Neuronal stem cell (in vitro differentiated cells): ENCODE measurements at regions not wholly inside any gene's neighbourhood (a gene's known extent, or its start where the extent isn't known, plus 50 kb on each side); places are given as distances from the start of the nearest gene placed in this dataset.

Source experiments
- DNase-seq: peaks from one replicate; pipeline ENCODE4 v3.0.0-alpha.2; 2013; ENCODE audit warnings: low spot score
- H2AFZ ChIP-seq: one replicate; pipeline ENCODE4 v1.6.1; 2013; ENCODE audit warnings: mild to moderate bottlenecking, low read length, inconsistent platforms
- H2AK5ac ChIP-seq: 2 replicates; pipeline ENCODE4 v1.6.1; 2013; ENCODE audit warnings: low read depth, mild to moderate bottlenecking, inconsistent platforms, low read length, moderate library complexity, mixed read lengths
- H2BK120ac ChIP-seq: 2 replicates; pipeline ENCODE4 v1.6.1; 2013; ENCODE audit warnings: low read depth, mild to moderate bottlenecking, inconsistent platforms, low read length, moderate library complexity, mixed read lengths
- H2BK12ac ChIP-seq: one replicate; pipeline ENCODE4 v1.6.1; 2013; ENCODE audit warnings: low read length, inconsistent platforms
- H2BK15ac ChIP-seq: 2 replicates; pipeline ENCODE4 v1.6.1; 2013; ENCODE audit warnings: mild to moderate bottlenecking, low read length, inconsistent platforms, mixed read lengths
- H2BK5ac ChIP-seq: one replicate; pipeline ENCODE4 v1.6.1; 2013; ENCODE audit warnings: inconsistent platforms, mild to moderate bottlenecking, low read length, moderate library complexity
- H3K14ac ChIP-seq: one replicate; pipeline ENCODE4 v1.6.1; 2013; ENCODE audit warnings: low read length, inconsistent platforms
- H3K18ac ChIP-seq: 2 replicates; pipeline ENCODE4 v1.6.1; 2013; ENCODE audit warnings: low read length, inconsistent platforms
- H3K23ac ChIP-seq: 2 replicates; pipeline ENCODE4 v1.6.1; 2013; ENCODE audit warnings: low read depth, mild to moderate bottlenecking, mixed read lengths, low read length, inconsistent platforms; ENCODE audit not compliant: poor library complexity
- H3K27ac ChIP-seq: replicated peaks from 3 replicates; pipeline ENCODE4 v1.5.1; 2013; ENCODE audit warnings: low read length, inconsistent platforms
- H3K27me3 ChIP-seq, 3 experiments: 2 replicates each; pipeline ENCODE4 v1.6.1; 2013; ENCODE audit warnings: low read length in 3 of 3, mild to moderate bottlenecking in 2 of 3, inconsistent platforms in 1 of 3, low read depth in 1 of 3, mixed read lengths in 1 of 3, moderate library complexity in 1 of 3; ENCODE audit not compliant: control insufficient read depth in 3 of 3, insufficient read depth in 3 of 3
- H3K36me3 ChIP-seq, 2 donors: replicated peaks in 1 of 2; 2 replicates each; pipeline ENCODE4 v1.6.1; 2013; ENCODE audit warnings: low read length in 2 of 2; ENCODE audit not compliant: control insufficient read depth in 2 of 2, insufficient read depth in 2 of 2
- H3K4ac ChIP-seq: 2 replicates; pipeline ENCODE4 v1.6.1; 2013; ENCODE audit warnings: inconsistent platforms, mild to moderate bottlenecking, low read length, moderate library complexity
- H3K4me1 ChIP-seq, 2 donors: 1 replicate in 1 of 2; 2 replicates in 1 of 2; pipeline ENCODE4 v1.6.1; 2013; ENCODE audit warnings: low read length in 2 of 2, low read depth in 1 of 2; ENCODE audit not compliant: control insufficient read depth in 2 of 2, insufficient read depth in 1 of 2
- H3K4me2 ChIP-seq: one replicate; pipeline ENCODE4 v1.6.1; 2013; ENCODE audit warnings: mild to moderate bottlenecking, low read length, inconsistent platforms; ENCODE audit not compliant: insufficient read depth, poor library complexity, severe bottlenecking
- H3K4me3 ChIP-seq, 2 donors: 2 replicates each; pipeline ENCODE4 v1.5.1; 2013; ENCODE audit warnings: low read length in 2 of 2, mild to moderate bottlenecking in 2 of 2, inconsistent platforms in 1 of 2, moderate library complexity in 1 of 2
- H3K79me1 ChIP-seq: one replicate; pipeline ENCODE4 v1.6.1; 2013; ENCODE audit warnings: low read depth, mild to moderate bottlenecking, inconsistent platforms, low read length, moderate library complexity
- H3K9ac ChIP-seq: one replicate; pipeline ENCODE4 v1.6.1; 2013; ENCODE audit warnings: mild to moderate bottlenecking, low read depth, low read length, inconsistent platforms; ENCODE audit not compliant: poor library complexity
- H3K9me3 ChIP-seq, 2 donors: replicated peaks in 1 of 2; 2 replicates each; pipeline versions ENCODE3 to v1.6.1; 2013; ENCODE audit warnings: low read length in 2 of 2, mild to moderate bottlenecking in 2 of 2, inconsistent platforms in 1 of 2, low read depth in 1 of 2, mixed read lengths in 1 of 2, moderate library complexity in 1 of 2; ENCODE audit not compliant: control insufficient read depth in 2 of 2, insufficient read depth in 1 of 2
- H4K8ac ChIP-seq: one replicate; pipeline ENCODE4 v1.6.1; 2013; ENCODE audit warnings: low read depth, mild to moderate bottlenecking, inconsistent platforms, low read length, moderate library complexity
- H4K91ac ChIP-seq: one replicate; pipeline ENCODE4 v1.6.1; 2013; ENCODE audit warnings: low read length, low read depth, mild to moderate bottlenecking, inconsistent platforms; ENCODE audit not compliant: poor library complexity
- whole genome bisulfite sequencing, 2 donors: extraction: QIAGEN DNeasy Blood & Tissue Kit; methylation state at CpG; one replicate each; pipeline ENCODE4 v1.1.7; 2013; ENCODE audit warnings: missing lambda C conversion rate in 2 of 2, mixed read lengths in 1 of 2; ENCODE audit not compliant: insufficient read length in 2 of 2, insufficient replicate concordance in 1 of 2; ENCODE audit errors: extremely low coverage in 2 of 2; 5-methylcytosine and 5-hydroxymethylcytosine counted together

DNA sequence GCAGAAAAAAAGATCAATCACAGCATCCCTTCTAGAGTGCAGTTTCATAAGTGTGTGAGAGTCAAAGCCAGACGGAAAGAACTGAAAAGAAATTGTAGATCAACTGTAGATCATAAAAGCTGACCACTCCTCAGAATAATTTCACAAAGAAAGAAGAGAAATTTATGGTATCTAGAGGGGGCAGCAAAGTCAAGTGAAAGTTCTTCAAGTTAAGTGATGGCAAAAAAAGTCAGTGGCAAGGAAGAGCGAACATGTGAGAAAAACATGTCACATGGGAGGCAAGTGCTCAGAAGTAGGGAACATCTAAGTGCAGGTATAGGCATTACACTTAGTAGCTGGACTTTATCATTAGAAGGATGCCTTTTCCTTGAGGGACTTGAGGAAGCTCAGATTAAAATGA, 245.1 kb upstream of the ISL1 start:
- Histone ChIP-seq H2BK15ac (no peak overlapping the region), H3K9ac (no peak overlapping the region), H2AK5ac (no peak overlapping the region), H3K4me3 (no peak overlapping the region), H3K14ac (no peak overlapping the region), H3K4ac (no peak overlapping the region), H3K18ac (no peak overlapping the region), H3K4me1 (no peaks in the 10 kb centered on the region), H2AFZ (no peak overlapping the region), H3K79me1 (no peaks in the 10 kb centered on the region), H3K27me3 (no peaks in the 10 kb centered on the region), H2BK5ac (no peak overlapping the region), H4K91ac (no peak overlapping the region), H2BK120ac (no peak overlapping the region), H2BK12ac (no peak overlapping the region), H3K4me2 (no peak overlapping the region), H3K36me3 (no peaks in the 10 kb centered on the region), H3K23ac (no peak overlapping the region), H4K8ac (no peak overlapping the region), H3K27ac (no peak overlapping the region), H3K9me3 (no peaks in the 10 kb centered on the region)
- no peak for DNase-seq
- no CpG with 5 or more reads among the region's 2 CpGs for WGBS, 2 donors

DNA sequence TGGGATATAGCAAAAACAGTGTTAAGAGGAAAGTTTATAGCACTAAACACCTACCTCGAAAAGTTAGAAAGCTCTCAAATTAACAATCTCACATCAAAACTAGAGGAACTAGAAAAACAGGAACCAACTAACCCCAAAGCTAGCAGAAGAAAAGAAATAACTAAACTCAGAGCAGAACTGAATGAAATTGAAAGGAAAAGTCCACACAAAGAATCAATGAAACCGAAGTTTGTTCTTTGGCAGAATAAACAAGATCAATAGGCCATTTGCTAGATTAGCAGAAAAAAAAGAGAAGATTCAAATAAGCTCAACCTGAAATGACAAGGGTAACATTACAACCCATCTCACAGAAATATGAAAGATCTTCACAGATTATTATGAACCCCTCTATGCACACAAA, 234.8 kb upstream of the ISL1 start:
- Histone ChIP-seq H3K27me3 (no peaks in the 10 kb centered on the region), H3K9me3 (no peaks in the 10 kb centered on the region), H4K91ac (no peak overlapping the region), H3K23ac (no peak overlapping the region), H4K8ac (no peak overlapping the region), H3K18ac (no peak overlapping the region), H2AFZ (no peak overlapping the region), H3K27ac (no peak overlapping the region), H3K4me3 (no peak overlapping the region), H2BK5ac (no peak overlapping the region), H2AK5ac (no peak overlapping the region), H3K4me2 (no peak overlapping the region), H2BK12ac (no peak overlapping the region), H2BK15ac (no peak overlapping the region), H3K14ac (no peak overlapping the region), H2BK120ac (no peak overlapping the region), H3K4ac (no peak overlapping the region), H3K79me1 (no peaks in the 10 kb centered on the region), H3K4me1 (no peaks in the 10 kb centered on the region), H3K36me3 (no peaks in the 10 kb centered on the region), H3K9ac (no peak overlapping the region)
- no peak for DNase-seq
- no CpG with 5 or more reads among the region's 2 CpGs for WGBS, 2 donors

DNA sequence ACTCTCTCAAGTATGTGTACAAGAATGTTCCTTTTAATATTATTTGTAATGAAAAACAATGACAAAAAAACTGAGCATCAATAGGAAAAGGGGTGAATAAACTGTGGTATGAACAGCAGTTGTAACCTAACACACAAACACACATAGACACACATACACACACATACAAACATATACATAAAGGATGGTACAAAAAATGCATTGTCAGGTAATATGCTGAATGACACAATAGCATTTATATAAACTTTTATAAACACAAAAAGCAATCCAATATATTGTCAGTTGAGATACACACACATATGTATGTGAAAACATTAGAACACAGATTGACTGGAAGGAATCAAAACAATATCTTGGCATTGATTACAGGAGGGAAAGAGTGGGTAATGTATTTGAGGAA, 227.0 kb upstream of the ISL1 start:
- Histone ChIP-seq H2AK5ac (no peak overlapping the region), H4K91ac (no peak overlapping the region), H3K14ac (no peak overlapping the region), H2BK120ac (no peak overlapping the region), H3K79me1 (no peaks in the 10 kb centered on the region), H3K4me3 (no peak overlapping the region), H2BK12ac (no peak overlapping the region), H2AFZ (no peak overlapping the region), H3K27me3 (no peaks in the 10 kb centered on the region), H3K4ac (no peak overlapping the region), H3K36me3 (no peaks in the 10 kb centered on the region), H2BK5ac (no peak overlapping the region), H3K4me2 (no peak overlapping the region), H2BK15ac (no peak overlapping the region), H3K9ac (no peak overlapping the region), H3K18ac (no peak overlapping the region), H4K8ac (no peak overlapping the region), H3K23ac (no peak overlapping the region), H3K4me1 (no peaks in the 10 kb centered on the region), H3K9me3 (peaks cover 0 to 3% of the 10 kb centered on the region in 2 donors), H3K27ac (no peak overlapping the region)
- DNase-seq = no peak

DNA sequence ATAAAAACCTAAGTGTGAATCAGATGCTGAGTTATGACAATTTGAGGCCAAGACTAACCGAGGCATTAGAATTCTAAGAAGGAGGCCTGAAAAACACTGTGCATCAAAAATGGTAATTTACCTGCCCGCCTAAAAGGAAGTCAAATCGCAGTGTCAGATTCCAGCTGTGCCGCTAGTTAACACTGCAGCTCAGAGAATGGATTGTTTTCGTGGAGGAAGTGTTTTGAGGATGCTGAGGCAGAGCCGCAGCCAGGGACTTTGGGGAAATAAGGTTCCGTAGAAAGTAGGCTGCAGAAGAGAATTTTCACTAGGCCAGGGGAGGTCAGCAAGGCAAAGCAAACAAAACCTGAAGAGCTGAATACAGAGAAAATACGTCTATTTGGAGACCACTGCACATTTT, 226.4 kb upstream of the ISL1 start:
- H2BK15ac ChIP-seq = no peak overlapping the region
- no peak overlapping the region for H3K23ac ChIP-seq
- H2AFZ ChIP-seq = no peak overlapping the region
- peaks cover 0 to 3% of the 10 kb centered on the region in 2 donors for H3K9me3 ChIP-seq
- no peaks in the 10 kb centered on the region for H3K36me3 ChIP-seq
- H3K14ac ChIP-seq = no peak overlapping the region
- H3K4ac ChIP-seq = no peak overlapping the region
- H3K4me3 ChIP-seq = no peak overlapping the region
- H4K8ac ChIP-seq = no peak overlapping the region
- no peaks in the 10 kb centered on the region for H3K79me1 ChIP-seq
- no peak overlapping the region for H3K9ac ChIP-seq
- no peaks in the 10 kb centered on the region for H3K4me1 ChIP-seq
- no peak overlapping the region for H3K18ac ChIP-seq
- no peaks in the 10 kb centered on the region for H3K27me3 ChIP-seq
- H2AK5ac ChIP-seq = no peak overlapping the region
- no peak overlapping the region for H3K27ac ChIP-seq
- H2BK12ac ChIP-seq = no peak overlapping the region
- H2BK5ac ChIP-seq = no peak overlapping the region
- no peak overlapping the region for H3K4me2 ChIP-seq
- no peak for DNase-seq
- H2BK120ac ChIP-seq = no peak overlapping the region
- whole genome bisulfite sequencing, 2 donors = no CpG with 5 or more reads among the region's 8 CpGs
- H4K91ac ChIP-seq = no peak overlapping the region
